ENCODE measurements at regions not wholly inside any gene's neighbourhood (a gene's known extent, or its start where the extent isn't known, plus 50 kb on each side); places are given as distances from the start of the nearest gene placed in this dataset.
"Not testable (repeated sequence)": the region's sequence is repeated elsewhere in the genome, so short reads cannot be mapped to it uniquely, and the experiment has no call there.

- H3K4me2 ChIP-seq, result no peak overlapping the region
- Mint-ChIP-seq H3K9me3 (peaks cover 7% of the 10 kb centered on the region), H3K4me3 (no peak overlapping the region)
Measured at GRCh38 chr4:103842076-103842475, 122.3 kb upstream of the TACR3 start.

GRCh38 chr4:103810308-103810707 is 90.5 kb upstream of the TACR3 start:
- peak; percentile 10 for DNase-seq (ENCODE audit: low spot score)

More at GRCh38 chr4:103842076-103842475, 122.3 kb upstream of the TACR3 start:
- Histone ChIP-seq H3K79me2 (ENCODE audit: low read depth) (no peaks in the 10 kb centered on the region), H2AFZ (replicated peaks) (no peak overlapping the region), H3K9ac (no peak overlapping the region), H3K4me1 (no peaks in the 10 kb centered on the region), H3K27ac (no peak overlapping the region), H3K36me3 (no peaks in the 10 kb centered on the region), H3K9me3 (ENCODE audit: low read depth) (no peaks in the 10 kb centered on the region), H3K27me3 (no peaks in the 10 kb centered on the region), H4K20me1 (ENCODE audit: low read depth) (no peaks in the 10 kb centered on the region), H3F3A (ENCODE audit: low read depth) (no peaks in the 10 kb centered on the region), H3K4me3 (no peak overlapping the region)
- Mint-ChIP-seq H3K27me3 (ENCODE audit: insufficient read depth, low read depth) (no peaks in the 10 kb centered on the region), H3K36me3 (no peaks in the 10 kb centered on the region), H3K4me1 (no peaks in the 10 kb centered on the region), H3K27ac (no peak overlapping the region)
- DNase-seq (ENCODE audit: low spot score), result no peak
- TF ChIP-seq CTCF (IDR thresholded peaks at IDR 0.05) (no peak), EZH2 (IDR thresholded peaks at IDR 0.05) (no peak), EZH2phosphoT487 (IDR thresholded peaks at IDR 0.05) (no peak)

DNA sequence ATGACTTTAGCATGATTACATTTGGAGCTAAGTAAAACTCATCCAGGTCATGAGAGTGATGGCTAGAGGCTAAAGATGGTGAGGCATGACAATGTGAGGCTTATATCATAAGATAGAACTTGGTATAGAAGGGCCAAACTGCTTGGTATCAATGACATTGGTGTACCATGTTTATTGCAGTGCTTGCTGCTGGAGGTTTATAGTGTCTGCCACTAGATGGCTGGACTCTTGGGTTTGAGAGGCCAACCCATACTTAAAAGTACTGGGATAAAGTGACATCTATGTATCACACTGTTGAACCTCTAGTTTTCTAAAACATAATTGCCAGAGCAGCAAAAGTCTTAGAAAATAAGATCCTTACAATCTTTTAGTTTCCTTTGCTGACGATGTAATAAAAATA is 83.0 kb upstream of the TACR3 start:
- no peak for TF ChIP-seq EZH2 (IDR thresholded peaks at IDR 0.05)
- TF ChIP-seq CTCF (IDR thresholded peaks at IDR 0.05), result peak; percentile 26
- no peak for TF ChIP-seq EZH2phosphoT487 (IDR thresholded peaks at IDR 0.05)
- Histone ChIP-seq H3K27ac (no peak overlapping the region), H2AFZ (replicated peaks) (no peak overlapping the region), H3K79me2 (ENCODE audit: low read depth) (no peaks in the 10 kb centered on the region), H4K20me1 (ENCODE audit: low read depth) (no peaks in the 10 kb centered on the region), H3K9me3 (ENCODE audit: low read depth) (no peaks in the 10 kb centered on the region), H3K27me3 (no peaks in the 10 kb centered on the region), H3K4me2 (no peak overlapping the region), H3K9ac (no peak overlapping the region), H3K4me3 (no peak overlapping the region), H3F3A (ENCODE audit: low read depth) (no peaks in the 10 kb centered on the region), H3K4me1 (no peaks in the 10 kb centered on the region), H3K36me3 (no peaks in the 10 kb centered on the region)
- Mint-ChIP-seq H3K27ac (no peak overlapping the region), H3K27me3 (ENCODE audit: insufficient read depth, low read depth) (no peaks in the 10 kb centered on the region), H3K9me3 (no peaks in the 10 kb centered on the region), H3K4me3 (no peak overlapping the region), H3K4me1 (no peaks in the 10 kb centered on the region), H3K36me3 (no peaks in the 10 kb centered on the region)
- peak; percentile 13 for DNase-seq (ENCODE audit: low spot score)

More at GRCh38 chr4:103810308-103810707, 90.5 kb upstream of the TACR3 start:
- not testable (repeated sequence) for H3K4me1 Mint-ChIP-seq; H3K36me3 ChIP-seq; H3K27me3 Mint-ChIP-seq (ENCODE audit: insufficient read depth, low read depth); H3K27me3 ChIP-seq; H3K27ac ChIP-seq; H3K9me3 ChIP-seq (ENCODE audit: low read depth); H3K4me1 ChIP-seq; H3K27ac Mint-ChIP-seq; H3K4me3 Mint-ChIP-seq; H3K79me2 ChIP-seq (ENCODE audit: low read depth); H4K20me1 ChIP-seq (ENCODE audit: low read depth); H3K9ac ChIP-seq; H3K9me3 Mint-ChIP-seq; H3K36me3 Mint-ChIP-seq; H3K4me2 ChIP-seq; H3F3A ChIP-seq (ENCODE audit: low read depth); H3K4me3 ChIP-seq
- H2AFZ ChIP-seq (replicated peaks), result peak overlapping the region; percentile 92

- no peak overlapping the region for H2AFZ ChIP-seq (replicated peaks)
- H4K20me1 ChIP-seq (ENCODE audit: low read depth), result no peaks in the 10 kb centered on the region
- H3K27me3 ChIP-seq, result no peaks in the 10 kb centered on the region
- no peaks in the 10 kb centered on the region for H3K36me3 ChIP-seq
- Mint-ChIP-seq H3K27ac (no peak overlapping the region), H3K9me3 (peaks cover 12% of the 10 kb centered on the region), H3K4me3 (no peak overlapping the region), H3K36me3 (no peaks in the 10 kb centered on the region), H3K27me3 (ENCODE audit: insufficient read depth, low read depth) (no peaks in the 10 kb centered on the region), H3K4me1 (no peaks in the 10 kb centered on the region)
- no peak overlapping the region for H3K4me3 ChIP-seq
- no peaks in the 10 kb centered on the region for H3F3A ChIP-seq (ENCODE audit: low read depth)
- H3K27ac ChIP-seq, result no peak overlapping the region
- no peak overlapping the region for H3K4me2 ChIP-seq
- DNase-seq (ENCODE audit: low spot score), result no peak
- H3K4me1 ChIP-seq, result no peaks in the 10 kb centered on the region
- no peaks in the 10 kb centered on the region for H3K79me2 ChIP-seq (ENCODE audit: low read depth)
- no peak for TF ChIP-seq EZH2phosphoT487 (IDR thresholded peaks at IDR 0.05)
- TF ChIP-seq CTCF (IDR thresholded peaks at IDR 0.05), result no peak
- no peak overlapping the region for H3K9ac ChIP-seq
- no peaks in the 10 kb centered on the region for H3K9me3 ChIP-seq (ENCODE audit: low read depth)
Measured at GRCh38 chr4:103787057-103787456, 67.3 kb upstream of the TACR3 start.

Measured in neural progenitor cell (in vitro differentiated cells).